IPS DF 6.9 (cell line): ENCODE measurements at regions not wholly inside any gene's neighbourhood (a gene's known extent, or its start where the extent isn't known, plus 50 kb on each side); places are given as distances from the start of the nearest gene placed in this dataset.

Experiments
- DNase-seq: peaks from one replicate; pipeline ENCODE4 v3.0.0-alpha.2; 2013; ENCODE audit warnings: low read depth, low spot score
- H3K27ac ChIP-seq: one replicate; pipeline ENCODE4 v1.5.1; 2013; ENCODE audit warnings: low read length, control low read depth
- H3K27me3 ChIP-seq: 2 replicates; pipeline ENCODE4 v1.6.1; 2013; ENCODE audit warnings: mild to moderate bottlenecking, low read length; ENCODE audit not compliant: control insufficient read depth, insufficient read depth
- H3K36me3 ChIP-seq: 2 replicates; pipeline ENCODE4 v1.6.1; 2013; ENCODE audit warnings: low read length; ENCODE audit not compliant: control insufficient read depth, insufficient read depth
- H3K4me1 ChIP-seq: 2 replicates; pipeline ENCODE4 v1.6.1; 2013; ENCODE audit warnings: low read length; ENCODE audit not compliant: control insufficient read depth, insufficient read depth
- H3K4me3 ChIP-seq: 2 replicates; pipeline ENCODE4 v1.5.1; 2013; ENCODE audit warnings: mild to moderate bottlenecking, low read length
- H3K9me3 ChIP-seq: 2 replicates; pipeline ENCODE4 v1.6.1; 2013; ENCODE audit warnings: low read length, inconsistent platforms; ENCODE audit not compliant: control insufficient read depth, insufficient read depth
- WGBS: extraction: QIAGEN DNeasy Blood & Tissue Kit; methylation state at CpG from one replicate; pipeline ENCODE4 v1.1.7; 2013; ENCODE audit warnings: mixed read lengths, missing lambda C conversion rate; ENCODE audit not compliant: insufficient read length, insufficient coverage; 5-methylcytosine and 5-hydroxymethylcytosine counted together

- Histone ChIP-seq H3K27ac (no peak overlapping the region), H3K36me3 (no peaks in the 10 kb centered on the region), H3K27me3 (no peaks in the 10 kb centered on the region), H3K9me3 (no peaks in the 10 kb centered on the region), H3K4me3 (no peak overlapping the region), H3K4me1 (no peaks in the 10 kb centered on the region)
- DNase-seq = no peak
- no CpG with 5 or more reads among the region's 2 CpGs for WGBS
These were observed 151.2 kb downstream of the DTHD1 start for GRCh38 chr4:36432586-36432985.

DNA sequence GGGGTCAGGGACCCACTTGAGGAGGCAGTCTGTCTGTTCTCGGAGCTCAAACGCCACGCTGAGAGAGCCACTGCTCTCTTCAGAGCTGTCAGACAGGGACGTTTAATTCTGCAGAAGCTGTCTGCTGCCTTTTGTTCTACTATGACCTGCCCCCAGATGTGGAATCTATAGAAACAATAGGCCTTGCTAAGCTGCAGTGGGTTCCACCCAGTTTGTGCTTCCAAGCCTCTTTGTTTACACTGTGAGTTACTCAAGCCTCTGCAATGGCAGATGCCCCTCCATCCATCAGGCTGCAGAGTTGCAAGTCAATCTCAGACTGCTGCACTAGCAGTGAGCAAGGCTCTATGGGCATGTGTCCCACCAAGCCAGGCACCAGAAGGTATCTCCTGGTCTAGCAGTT lies 158.1 kb downstream of the DTHD1 start:
- H3K4me3 ChIP-seq = no peak overlapping the region
- no peaks in the 10 kb centered on the region for H3K27me3 ChIP-seq
- no peak for DNase-seq
- no peaks in the 10 kb centered on the region for H3K4me1 ChIP-seq
- WGBS = no CpG with 5 or more reads among the region's 4 CpGs
- no peaks in the 10 kb centered on the region for H3K36me3 ChIP-seq
- no peaks in the 10 kb centered on the region for H3K9me3 ChIP-seq
- H3K27ac ChIP-seq = no peak overlapping the region

DNA sequence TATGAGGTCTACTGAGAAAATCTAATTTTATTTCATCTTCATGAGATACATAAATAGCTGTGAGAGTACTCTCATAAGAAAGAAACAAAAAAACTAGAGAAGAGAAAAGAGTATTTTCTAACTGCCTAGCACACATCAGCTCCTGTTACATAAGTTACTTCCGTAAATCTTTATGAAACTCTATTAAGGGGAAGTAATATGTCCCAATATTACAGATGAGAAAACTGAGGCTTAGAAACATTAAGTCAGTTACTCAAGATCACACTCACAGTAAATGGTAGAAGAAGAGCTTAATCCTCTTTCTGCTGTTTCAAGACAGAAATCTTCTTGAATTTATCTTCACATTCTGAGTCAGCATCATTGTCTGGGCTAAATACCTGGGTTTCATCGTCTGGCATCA lies 164.1 kb downstream of the DTHD1 start:
- WGBS = no CpG with 5 or more reads among the region's 2 CpGs

DNA sequence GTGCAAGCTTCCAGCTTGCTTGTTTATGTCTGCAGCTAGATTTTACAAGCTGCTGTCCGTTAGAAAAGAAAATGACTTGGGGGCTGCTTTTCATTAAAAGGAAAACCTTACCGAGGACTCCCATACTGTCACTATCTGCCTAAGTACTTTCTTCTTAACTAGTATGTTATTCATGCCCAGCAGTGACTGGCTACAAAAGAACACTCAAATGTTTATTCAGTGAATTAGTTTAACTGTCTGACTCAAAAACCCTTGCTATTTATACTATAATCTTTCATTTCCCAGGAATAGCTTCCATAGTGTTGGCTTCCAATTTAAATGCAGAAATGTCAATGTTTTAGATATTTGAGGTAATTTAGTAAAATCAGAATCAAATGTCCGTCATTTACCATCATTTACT lies 164.9 kb downstream of the DTHD1 start:
- Histone ChIP-seq H3K27ac (no peak overlapping the region), H3K4me1 (no peaks in the 10 kb centered on the region), H3K9me3 (no peaks in the 10 kb centered on the region), H3K36me3 (no peaks in the 10 kb centered on the region), H3K4me3 (no peak overlapping the region), H3K27me3 (no peaks in the 10 kb centered on the region)
- WGBS = no CpG with 5 or more reads among the region's 3 CpGs
- no peak for DNase-seq

More for the DNA sequence above, 164.1 kb downstream of the DTHD1 start:
- Histone ChIP-seq H3K4me3 (no peak overlapping the region), H3K27me3 (no peaks in the 10 kb centered on the region), H3K4me1 (no peaks in the 10 kb centered on the region), H3K36me3 (no peaks in the 10 kb centered on the region), H3K9me3 (no peaks in the 10 kb centered on the region), H3K27ac (no peak overlapping the region)
- DNase-seq = no peak

DNA sequence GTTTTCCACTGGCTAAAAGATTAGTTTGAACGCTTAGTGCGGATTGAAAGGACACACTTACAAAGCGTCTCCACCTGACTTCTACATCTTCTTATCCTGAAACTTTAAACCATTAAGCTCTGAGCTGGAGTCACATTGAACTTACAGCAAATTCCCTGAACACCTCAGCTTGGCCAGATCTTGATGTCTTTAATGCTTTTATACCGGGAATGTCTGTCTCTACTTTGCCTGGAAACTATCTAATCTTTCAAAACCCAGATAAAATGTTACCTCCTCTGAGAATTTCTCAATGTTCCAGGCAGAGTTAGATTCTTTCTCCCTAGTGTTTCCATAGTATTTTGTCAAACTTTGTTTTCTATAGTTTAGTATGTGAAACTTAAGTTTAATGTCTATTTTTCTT lies 179.9 kb downstream of the DTHD1 start:
- no peaks in the 10 kb centered on the region for H3K36me3 ChIP-seq
- no CpG with 5 or more reads among the region's 4 CpGs for WGBS
- DNase-seq = no peak

GRCh38 chr4:36467670-36468069 lies 186.3 kb downstream of the DTHD1 start:
- Histone ChIP-seq H3K27me3 (no peaks in the 10 kb centered on the region), H3K4me3 (no peak overlapping the region), H3K36me3 (no peaks in the 10 kb centered on the region), H3K27ac (no peak overlapping the region), H3K9me3 (no peaks in the 10 kb centered on the region), H3K4me1 (no peaks in the 10 kb centered on the region; the same call in 1 of the 2 replicates)
- no peak for DNase-seq
- WGBS = no CpG with 5 or more reads among the region's 2 CpGs

More for the DNA sequence above, 179.9 kb downstream of the DTHD1 start:
- Histone ChIP-seq H3K9me3 (no peaks in the 10 kb centered on the region), H3K4me1 (no peaks in the 10 kb centered on the region), H3K27ac (no peak overlapping the region), H3K4me3 (no peak overlapping the region), H3K27me3 (no peaks in the 10 kb centered on the region)

- H3K27me3 ChIP-seq = no peaks in the 10 kb centered on the region
- no peak overlapping the region for H3K27ac ChIP-seq
- no peaks in the 10 kb centered on the region for H3K9me3 ChIP-seq
- H3K36me3 ChIP-seq = no peaks in the 10 kb centered on the region
- H3K4me3 ChIP-seq = no peak overlapping the region
- no CpG with 5 or more reads among the region's 2 CpGs for WGBS
- DNase-seq = no peak
- H3K4me1 ChIP-seq = no peaks in the 10 kb centered on the region; the same call in 1 of the 2 replicates
These were observed 190.5 kb downstream of the DTHD1 start for GRCh38 chr4:36471903-36472302.

DNA sequence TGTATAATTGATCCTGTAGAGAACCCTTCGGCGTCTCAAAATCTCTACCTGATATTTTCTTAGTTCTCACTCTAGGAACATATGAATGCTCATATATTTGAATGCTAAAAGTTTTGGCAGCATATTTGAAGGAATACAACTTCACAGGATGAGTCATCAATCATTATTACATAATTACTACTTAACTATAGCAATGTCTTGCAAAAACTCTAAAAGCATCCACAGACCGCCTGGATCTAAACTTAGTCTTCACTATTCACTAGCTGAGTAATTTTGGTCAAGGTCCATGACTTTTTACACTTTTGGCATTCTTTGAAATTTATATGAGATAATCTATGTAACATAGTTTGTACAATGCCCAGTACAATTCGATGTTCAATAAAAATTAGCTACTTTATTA lies 194.7 kb downstream of the DTHD1 start:
- Histone ChIP-seq H3K27ac (no peak overlapping the region), H3K36me3 (no peaks in the 10 kb centered on the region), H3K9me3 (no peaks in the 10 kb centered on the region), H3K4me1 (no peaks in the 10 kb centered on the region; the same call in 1 of the 2 replicates), H3K27me3 (no peaks in the 10 kb centered on the region), H3K4me3 (no peak overlapping the region)
- WGBS = no CpG with 5 or more reads among the region's 4 CpGs
- DNase-seq = no peak

DNA sequence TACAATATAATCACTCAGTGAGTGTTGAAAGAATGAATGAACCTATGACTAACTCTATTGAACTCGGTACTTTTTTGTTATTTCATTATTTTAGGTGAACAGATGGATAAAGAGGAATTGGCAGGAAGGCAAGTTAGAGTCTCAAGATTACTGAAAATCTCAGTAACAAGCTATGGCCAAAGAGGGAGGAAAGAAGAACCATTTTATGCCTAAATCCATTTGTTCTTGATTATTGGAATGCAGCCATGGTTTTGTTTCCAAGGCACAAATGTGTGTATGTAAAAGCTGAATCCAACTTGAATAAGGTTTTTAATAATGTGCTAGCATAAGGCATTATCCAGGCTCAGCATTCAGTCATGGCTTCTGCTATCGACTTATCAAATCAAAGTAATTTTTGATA lies 196.4 kb downstream of the DTHD1 start:
- Histone ChIP-seq H3K4me3 (no peak overlapping the region), H3K4me1 (no peaks in the 10 kb centered on the region), H3K9me3 (no peaks in the 10 kb centered on the region), H3K27ac (no peak overlapping the region), H3K27me3 (no peaks in the 10 kb centered on the region), H3K36me3 (no peaks in the 10 kb centered on the region)
- WGBS = no CpG with 5 or more reads among the region's 2 CpGs
- DNase-seq = no peak

DNA sequence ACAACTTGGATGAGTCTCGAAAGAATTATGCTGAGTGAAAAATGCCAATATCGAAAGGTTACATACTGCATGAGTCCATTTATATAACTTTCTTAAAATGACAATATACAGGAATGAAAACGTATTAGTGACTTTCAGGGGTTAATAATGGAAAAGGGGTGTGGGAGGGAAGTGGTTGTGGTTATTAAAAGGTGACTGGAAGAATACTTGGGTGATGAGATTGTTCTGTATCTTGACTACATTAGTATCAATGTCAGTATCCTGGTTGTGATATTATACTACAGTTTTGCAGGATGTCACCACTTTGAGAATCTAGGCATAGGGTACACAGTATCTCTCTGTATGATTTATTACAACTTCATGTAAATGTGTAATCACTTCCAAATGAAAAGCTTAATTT lies 204.5 kb downstream of the DTHD1 start:
- DNase-seq = no peak
- H3K27ac ChIP-seq = no peak overlapping the region
- no peaks in the 10 kb centered on the region for H3K9me3 ChIP-seq
- no peaks in the 10 kb centered on the region for H3K4me1 ChIP-seq
- no peak overlapping the region for H3K4me3 ChIP-seq
- no peaks in the 10 kb centered on the region for H3K36me3 ChIP-seq
- WGBS = 100% methylated on average over 1 of the region's 3 CpGs
- H3K27me3 ChIP-seq = no peaks in the 10 kb centered on the region

- no peaks in the 10 kb centered on the region for H3K36me3 ChIP-seq
- H3K4me3 ChIP-seq = no peak overlapping the region
- H3K9me3 ChIP-seq = no peaks in the 10 kb centered on the region
- no peaks in the 10 kb centered on the region for H3K27me3 ChIP-seq
- H3K27ac ChIP-seq = no peak overlapping the region
- H3K4me1 ChIP-seq = no peaks in the 10 kb centered on the region
- DNase-seq = no peak
- WGBS = no CpG with 5 or more reads among the region's 2 CpGs
These were observed 208.4 kb downstream of the DTHD1 start for GRCh38 chr4:36489798-36490197.
